ENCODE measurements at regions not wholly inside any gene's neighbourhood (a gene's known extent, or its start where the extent isn't known, plus 50 kb on each side); places are given as distances from the start of the nearest gene placed in this dataset.

DNA sequence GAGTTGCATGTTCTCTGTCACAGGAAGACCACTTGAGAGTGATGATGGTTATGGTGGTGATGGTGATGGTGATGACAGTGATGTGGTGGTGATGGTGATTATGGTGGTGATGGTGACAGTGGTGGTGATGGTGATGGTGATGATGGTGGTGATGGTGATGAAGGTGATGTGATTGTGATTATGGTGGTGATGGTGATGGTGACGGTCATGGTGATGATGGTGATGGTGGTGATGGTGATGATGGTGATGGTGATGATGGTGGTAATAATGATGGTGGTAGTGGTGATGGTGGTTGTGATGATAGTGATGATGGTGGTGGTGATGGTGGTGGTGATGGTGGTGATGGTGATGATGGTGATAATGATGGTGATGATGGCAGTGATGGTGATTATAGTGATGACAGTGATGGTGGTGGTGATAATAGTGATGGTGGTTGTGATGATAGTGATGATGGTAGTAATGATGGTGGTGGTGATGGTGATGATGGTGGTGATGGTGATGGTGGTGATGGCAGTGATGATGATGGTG, 93.7 kb downstream of the ASB1 start:
- TF ChIP-seq, protein P1, sequence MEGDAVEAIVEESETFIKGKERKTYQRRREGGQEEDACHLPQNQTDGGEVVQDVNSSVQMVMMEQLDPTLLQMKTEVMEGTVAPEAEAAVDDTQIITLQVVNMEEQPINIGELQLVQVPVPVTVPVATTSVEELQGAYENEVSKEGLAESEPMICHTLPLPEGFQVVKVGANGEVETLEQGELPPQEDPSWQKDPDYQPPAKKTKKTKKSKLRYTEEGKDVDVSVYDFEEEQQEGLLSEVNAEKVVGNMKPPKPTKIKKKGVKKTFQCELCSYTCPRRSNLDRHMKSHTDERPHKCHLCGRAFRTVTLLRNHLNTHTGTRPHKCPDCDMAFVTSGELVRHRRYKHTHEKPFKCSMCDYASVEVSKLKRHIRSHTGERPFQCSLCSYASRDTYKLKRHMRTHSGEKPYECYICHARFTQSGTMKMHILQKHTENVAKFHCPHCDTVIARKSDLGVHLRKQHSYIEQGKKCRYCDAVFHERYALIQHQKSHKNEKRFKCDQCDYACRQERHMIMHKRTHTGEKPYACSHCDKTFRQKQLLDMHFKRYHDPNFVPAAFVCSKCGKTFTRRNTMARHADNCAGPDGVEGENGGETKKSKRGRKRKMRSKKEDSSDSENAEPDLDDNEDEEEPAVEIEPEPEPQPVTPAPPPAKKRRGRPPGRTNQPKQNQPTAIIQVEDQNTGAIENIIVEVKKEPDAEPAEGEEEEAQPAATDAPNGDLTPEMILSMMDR (IDR thresholded peaks at IDR 0.05): no peak
- TF ChIP-seq POLR2AphosphoS5 (IDR thresholded peaks at IDR 0.05; ENCODE audit: insufficient read depth in 1 of 2, low read depth in 1 of 2) (no peak), POLR2A (IDR thresholded peaks at IDR 0.05) (no peak)

Measured in vagina (tissue), 2 donors.